Stomach (tissue), 8 donors: ENCODE measurements at regions not wholly inside any gene's neighbourhood (a gene's known extent, or its start where the extent isn't known, plus 50 kb on each side); places are given as distances from the start of the nearest gene placed in this dataset.

ENCODE experiments used
- DNase-seq, 2 donors: peaks; one replicate each; pipeline versions ENCODE4 v3.0.0 to v3.0.0-alpha.2; 2013 to 2019
- H3K27ac ChIP-seq, 5 donors: fragments of 200-600 bp in 4 of 5; sonication (generic) in 4 of 5; one replicate each; pipeline ENCODE4 v1.5.1; 2013 to 2019; ENCODE audit warnings: mild to moderate bottlenecking in 1 of 5, moderate library complexity in 1 of 5
- H3K27me3 ChIP-seq, 3 donors: fragments of 200-600 bp; sonication (generic); one replicate each; pipeline ENCODE4 v1.5.1; 2017 to 2019; ENCODE audit warnings: mixed run types in 1 of 3
- H3K36me3 ChIP-seq, 4 donors: fragments of 200-600 bp; sonication (generic); 1 replicate in 3 of 4; 2 replicates in 1 of 4; pipeline ENCODE4 v1.5.1; 2016 to 2019
- H3K4me1 ChIP-seq, 4 donors: fragments of 200-600 bp; sonication (generic); one replicate each; pipeline ENCODE4 v1.5.1; 2016 to 2019
- H3K4me3 ChIP-seq, 4 donors: fragments of 200-600 bp; sonication (generic) in 3 of 4; one replicate each; pipeline ENCODE4 v1.5.1; 2016 to 2019; ENCODE audit warnings: mild to moderate bottlenecking in 1 of 4
- H3K9me3 ChIP-seq, 4 donors: fragments of 200-600 bp; sonication (generic); one replicate each; pipeline ENCODE4 v1.5.1; 2016 to 2019
- EP300 ChIP-seq: sonication (generic); formaldehyde crosslinking; IDR thresholded peaks from one replicate; pipeline ENCODE4 v1.6.1; 2017; ENCODE audit warnings: antibody characterized with exemption
- POLR2A ChIP-seq, 4 donors: fragments of 450-650 bp; IDR thresholded peaks; one replicate each; pipeline ENCODE4 v1.6.1; 2016; ENCODE audit warnings: antibody characterized with exemption in 4 of 4, control low read depth in 2 of 4, mild to moderate bottlenecking in 1 of 4, moderate library complexity in 1 of 4
- POLR2AphosphoS5 ChIP-seq, 3 donors: sonication (generic); formaldehyde crosslinking; IDR thresholded peaks; one replicate each; pipeline ENCODE4 v1.6.1; 2016; ENCODE audit warnings: antibody characterized with exemption in 3 of 3
- WGBS, 5 donors: extraction: QIAGEN DNeasy Blood & Tissue Kit in 3 of 5; methylation state at CpG; one replicate each; pipeline versions ENCODE4 v1.1.5 to v1.1.7; 2013 to 2018; 5-methylcytosine and 5-hydroxymethylcytosine counted together
- intact Hi-C: fragments of 100-400 bp; cut with DNase I; formaldehyde crosslinking; loops from one replicate; pipeline ENCODE4 v1.15.1; 2023; ENCODE audit warnings: low total_unique reads
- TF ChIP-seq, protein P1 (sequence below), 7 experiments: fragments of 450-650 bp in 4 of 7; fragments of 200-600 bp in 3 of 7; sonication (generic) in 3 of 7; IDR thresholded peaks; one replicate each; pipeline ENCODE4 v1.5.1; 2016 to 2019; ENCODE audit warnings: antibody characterized with exemption in 7 of 7, control low read depth in 2 of 7, mild to moderate bottlenecking in 1 of 7
- donor health status: healthy with polysubstance abuse.
- donor health status: Bipolar disorder and iron deficiency.
- donor health status: healthy.

- DNase-seq = peak in 1 of 2 donors; percentile 62
- 20 to 35% (median 25%) methylated on average over 12 of the region's 12 CpGs for WGBS, 5 donors
- TF ChIP-seq, protein P1, sequence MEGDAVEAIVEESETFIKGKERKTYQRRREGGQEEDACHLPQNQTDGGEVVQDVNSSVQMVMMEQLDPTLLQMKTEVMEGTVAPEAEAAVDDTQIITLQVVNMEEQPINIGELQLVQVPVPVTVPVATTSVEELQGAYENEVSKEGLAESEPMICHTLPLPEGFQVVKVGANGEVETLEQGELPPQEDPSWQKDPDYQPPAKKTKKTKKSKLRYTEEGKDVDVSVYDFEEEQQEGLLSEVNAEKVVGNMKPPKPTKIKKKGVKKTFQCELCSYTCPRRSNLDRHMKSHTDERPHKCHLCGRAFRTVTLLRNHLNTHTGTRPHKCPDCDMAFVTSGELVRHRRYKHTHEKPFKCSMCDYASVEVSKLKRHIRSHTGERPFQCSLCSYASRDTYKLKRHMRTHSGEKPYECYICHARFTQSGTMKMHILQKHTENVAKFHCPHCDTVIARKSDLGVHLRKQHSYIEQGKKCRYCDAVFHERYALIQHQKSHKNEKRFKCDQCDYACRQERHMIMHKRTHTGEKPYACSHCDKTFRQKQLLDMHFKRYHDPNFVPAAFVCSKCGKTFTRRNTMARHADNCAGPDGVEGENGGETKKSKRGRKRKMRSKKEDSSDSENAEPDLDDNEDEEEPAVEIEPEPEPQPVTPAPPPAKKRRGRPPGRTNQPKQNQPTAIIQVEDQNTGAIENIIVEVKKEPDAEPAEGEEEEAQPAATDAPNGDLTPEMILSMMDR (IDR thresholded peaks at IDR 0.05) = peak in 5 of 7 experiments; percentile 61 to 92 (median 69)
- TF ChIP-seq POLR2AphosphoS5 (IDR thresholded peaks at IDR 0.05) (no peak), POLR2A (IDR thresholded peaks at IDR 0.05) (no peak)
- no peak overlapping the region for H3K4me3 ChIP-seq
- H3K4me1 ChIP-seq = peaks cover 13 to 53% (median 28%) of the 10 kb centered on the region in 4 donors
- H3K36me3 ChIP-seq = no peaks in the 10 kb centered on the region
- no peaks in the 10 kb centered on the region for H3K9me3 ChIP-seq
- H3K27me3 ChIP-seq = no peaks in the 10 kb centered on the region
- peak overlapping the region in 2 of 5 donors; percentile 22 to 47 for H3K27ac ChIP-seq
- intact Hi-C loops = no loop called here
These were observed 81.6 kb upstream of the PREP start for GRCh38 chr6:105484238-105485161.

- Histone ChIP-seq H3K4me3 (no peak overlapping the region), H3K9me3 (no peaks in the 10 kb centered on the region), H3K4me1 (peaks cover 3 to 43% (median 22%) of the 10 kb centered on the region in 4 donors), H3K27me3 (no peaks in the 10 kb centered on the region), H3K27ac (peak overlapping the region in 2 of 5 donors; percentile 22 to 36), H3K36me3 (no peaks in the 10 kb centered on the region)
- WGBS, 5 donors = 14 to 28% (median 17%) methylated on average over 4 of the region's 4 CpGs
- intact Hi-C loops = no loop called here
- TF ChIP-seq POLR2A (IDR thresholded peaks at IDR 0.05) = no peak
- no peak for DNase-seq
These were observed 80.6 kb upstream of the PREP start for GRCh38 chr6:105483492-105483891.

DNA sequence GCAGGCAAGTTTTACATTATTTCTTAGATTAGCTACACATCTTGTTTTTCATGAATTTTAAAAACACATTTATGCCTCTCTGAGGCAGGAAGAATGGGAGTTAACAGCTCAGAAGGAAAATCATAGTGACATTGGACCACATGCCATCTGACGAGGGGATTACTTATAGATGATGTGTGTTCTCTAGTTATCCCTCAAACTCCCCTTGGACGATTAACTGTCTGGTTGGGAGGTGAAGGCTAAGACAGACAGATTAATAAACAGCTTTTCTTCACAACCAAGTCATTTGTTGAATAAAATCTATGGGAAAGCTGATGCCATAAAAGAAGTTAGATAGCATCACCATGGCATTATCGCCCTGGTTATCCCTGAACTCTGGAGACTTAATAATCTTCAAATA lies 80.0 kb upstream of the PREP start:
- Histone ChIP-seq H3K36me3 (no peaks in the 10 kb centered on the region), H3K4me1 (peaks cover 0 to 37% (median 20%) of the 10 kb centered on the region in 4 donors), H3K4me3 (no peak overlapping the region), H3K27ac (peak overlapping the region in 2 of 5 donors; percentile 6 to 36), H3K27me3 (no peaks in the 10 kb centered on the region), H3K9me3 (no peaks in the 10 kb centered on the region)
- no peak for TF ChIP-seq POLR2A (IDR thresholded peaks at IDR 0.05)
- no peak for TF ChIP-seq POLR2AphosphoS5 (IDR thresholded peaks at IDR 0.05)
- no peak for TF ChIP-seq EP300
- TF ChIP-seq, protein P1 (IDR thresholded peaks at IDR 0.05) = no peak
- 46 to 68% (median 58%) methylated on average over 3 of the region's 3 CpGs for WGBS, 5 donors
- no peak for DNase-seq
- intact Hi-C loops = no loop called here

GRCh38 chr6:105482227-105482844 lies 79.5 kb upstream of the PREP start:
- peak; percentile 36 to 46 for DNase-seq
- Histone ChIP-seq H3K4me1 (peaks cover 0 to 33% (median 19%) of the 10 kb centered on the region in 4 donors), H3K36me3 (no peaks in the 10 kb centered on the region), H3K9me3 (peaks cover 0 to 2% (median 0%) of the 10 kb centered on the region in 4 donors), H3K4me3 (no peak overlapping the region), H3K27ac (peak overlapping the region in 2 of 5 donors; percentile 6 to 36), H3K27me3 (no peaks in the 10 kb centered on the region)
- 44 to 61% (median 47%) methylated on average over 2 of the region's 2 CpGs for WGBS, 5 donors
- intact Hi-C loops = no loop called here
- TF ChIP-seq, protein P1 (IDR thresholded peaks at IDR 0.05) = no peak
- TF ChIP-seq EP300 (no peak), POLR2AphosphoS5 (IDR thresholded peaks at IDR 0.05) (no peak), POLR2A (IDR thresholded peaks at IDR 0.05) (no peak)
